LNCaP clone FGC (cell line): ENCODE measurements at regions not wholly inside any gene's neighbourhood (a gene's known extent, or its start where the extent isn't known, plus 50 kb on each side); places are given as distances from the start of the nearest gene placed in this dataset.

ENCODE experiments used
- DNase-seq: peaks from one replicate; pipeline ENCODE4 v3.0.0-alpha.2; 2011; ENCODE audit warnings: low read depth
- H3K4me3 ChIP-seq: 2 replicates; pipeline ENCODE4 v1.5.1; 2011; ENCODE audit warnings: mild to moderate bottlenecking, low read depth, low read length, control low read depth
- CTCF ChIP-seq: IDR thresholded peaks from 2 replicates; pipeline ENCODE4 v1.5.1; 2012; ENCODE audit warnings: mild to moderate bottlenecking; ENCODE audit not compliant: control insufficient read depth, insufficient read depth; ENCODE audit errors: extremely low read depth

GRCh38 chr2:133674433-133675331 is 106.4 kb upstream of the NCKAP5 start:
- peak overlapping the region; percentile 27 for H3K4me3 ChIP-seq
- DNase-seq = peak; percentile 91
- TF ChIP-seq CTCF = no peak

- DNase-seq = no peak
- no peak overlapping the region for H3K4me3 ChIP-seq
- no peak for TF ChIP-seq CTCF
Observed at GRCh38 chr2:133676392-133677130, 108.3 kb upstream of the NCKAP5 start.

GRCh38 chr2:133680343-133681049 is 112.2 kb upstream of the NCKAP5 start:
- no peak for DNase-seq
- TF ChIP-seq CTCF = no peak
- no peak overlapping the region for H3K4me3 ChIP-seq

- TF ChIP-seq CTCF = no peak
- DNase-seq = no peak
- no peak overlapping the region for H3K4me3 ChIP-seq
Observed at GRCh38 chr2:133682347-133682746, 114.1 kb upstream of the NCKAP5 start.

GRCh38 chr2:133682906-133683305 is 114.6 kb upstream of the NCKAP5 start:
- no peak overlapping the region for H3K4me3 ChIP-seq
- TF ChIP-seq CTCF = no peak
- DNase-seq = no peak

GRCh38 chr2:133685636-133686215 is 117.5 kb upstream of the NCKAP5 start:
- TF ChIP-seq CTCF = no peak
- DNase-seq = no peak
- H3K4me3 ChIP-seq = no peak overlapping the region
